NCI-H2227 (cell line): ENCODE measurements at regions not wholly inside any gene's neighbourhood (a gene's known extent, or its start where the extent isn't known, plus 50 kb on each side); places are given as distances from the start of the nearest gene placed in this dataset.

Source experiments
- DNase-seq: peaks from one replicate; lab custom pipeline; 2025; ENCODE audit not compliant: unreplicated experiment; lab: John Stamatoyannopoulos, UW

DNA sequence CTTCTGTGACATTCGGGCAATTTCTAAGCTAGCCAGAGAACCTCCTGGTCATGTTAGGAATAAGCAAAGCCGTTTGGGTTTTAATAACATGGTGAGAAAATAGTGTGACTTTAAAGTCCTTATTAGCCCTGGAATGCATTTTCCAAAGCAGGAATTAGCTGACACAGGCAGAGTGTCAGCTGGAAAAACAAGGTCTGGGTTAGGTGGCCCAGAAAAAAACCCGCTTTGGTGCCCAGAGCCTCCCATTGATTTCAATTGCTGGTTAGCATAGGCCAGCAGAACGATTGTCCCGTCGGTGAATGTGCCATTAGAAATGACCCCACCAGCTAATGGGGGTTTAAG, 62.1 kb upstream of the CPEB4 start:
- DNase-seq: peak; percentile 33

DNA sequence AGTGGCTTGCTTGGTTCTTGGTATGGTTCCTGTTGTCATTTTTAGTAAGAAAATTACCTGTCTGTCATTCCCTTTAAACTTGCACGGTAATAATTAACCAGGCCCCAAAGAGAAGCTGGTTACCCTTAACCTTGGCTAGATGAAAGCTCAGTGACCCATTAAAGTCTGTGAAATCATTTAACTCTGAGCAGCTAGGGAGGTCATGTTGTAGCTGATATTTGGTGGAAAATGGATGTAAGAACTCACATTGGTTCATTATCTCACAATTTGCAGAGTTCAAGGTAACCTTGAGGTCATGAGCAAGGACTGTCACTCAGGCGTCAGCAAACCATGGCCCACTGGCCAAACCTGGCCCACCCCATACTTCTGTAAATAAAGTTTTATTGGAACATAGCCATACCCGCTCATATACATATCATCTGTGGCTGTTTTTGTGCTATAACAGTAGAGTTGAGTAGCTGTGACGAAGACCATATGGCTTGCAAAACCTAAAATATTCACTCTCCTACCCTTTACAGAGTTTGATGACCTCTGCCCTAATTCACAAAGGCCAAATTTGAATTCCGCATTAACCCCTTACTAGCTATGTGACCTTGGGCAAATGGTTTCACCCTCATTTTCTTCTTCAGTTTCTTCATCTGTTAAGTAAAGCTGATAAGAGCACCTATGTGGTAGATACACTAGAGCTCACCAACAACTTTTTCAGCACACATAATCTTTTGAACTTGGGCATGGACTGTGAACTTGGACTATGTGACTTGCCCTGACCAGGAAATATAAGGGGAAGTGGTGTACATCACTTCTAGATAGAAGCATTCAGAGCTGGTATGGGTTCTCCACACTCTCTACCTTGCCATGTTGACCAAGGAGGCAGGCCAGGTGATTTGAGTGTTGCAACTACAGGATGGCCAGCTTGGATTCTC, 61.5 kb upstream of the CPEB4 start:
- DNase-seq: peak; percentile 33

DNA sequence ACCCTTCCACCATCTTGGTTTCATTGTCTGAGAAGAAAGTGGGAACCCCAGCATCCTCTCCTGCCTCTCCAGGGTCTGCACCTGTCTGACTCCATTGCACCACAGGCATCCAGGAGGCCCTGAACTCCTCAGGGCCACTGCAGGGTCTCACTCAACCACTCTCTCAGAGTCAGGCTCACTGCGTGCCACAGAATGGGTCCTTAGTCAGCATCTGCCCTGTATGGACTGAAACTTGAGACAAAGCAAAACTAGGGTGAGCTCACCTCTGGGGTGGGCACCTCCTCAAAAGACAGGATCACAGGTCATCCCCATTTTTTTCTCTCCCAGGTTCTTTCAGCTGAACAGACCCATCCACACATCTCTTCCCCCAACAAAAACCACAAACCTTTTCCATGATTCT, 59.2 kb upstream of the CPEB4 start:
- DNase-seq: no peak

DNA sequence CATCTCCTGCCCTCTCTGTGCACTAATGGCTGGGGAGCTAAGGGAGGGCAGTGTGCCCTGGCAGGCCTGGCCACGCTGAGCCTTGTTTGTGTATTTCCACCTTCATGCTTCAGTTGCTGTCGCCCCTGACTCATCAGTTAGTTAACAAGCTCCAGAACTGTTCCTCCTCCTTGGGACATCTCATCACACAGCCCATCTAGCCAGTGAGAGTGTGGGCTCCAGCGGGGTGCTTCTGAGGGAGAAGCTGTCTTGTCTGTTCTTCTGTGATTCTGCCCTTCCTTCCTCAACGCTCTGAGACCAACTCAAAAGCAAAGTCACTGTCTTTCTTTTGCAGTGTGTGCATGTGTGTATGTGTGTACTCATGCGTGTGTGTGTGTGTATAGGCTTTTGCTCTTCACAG, 58.3 kb upstream of the CPEB4 start:
- DNase-seq: no peak

DNA sequence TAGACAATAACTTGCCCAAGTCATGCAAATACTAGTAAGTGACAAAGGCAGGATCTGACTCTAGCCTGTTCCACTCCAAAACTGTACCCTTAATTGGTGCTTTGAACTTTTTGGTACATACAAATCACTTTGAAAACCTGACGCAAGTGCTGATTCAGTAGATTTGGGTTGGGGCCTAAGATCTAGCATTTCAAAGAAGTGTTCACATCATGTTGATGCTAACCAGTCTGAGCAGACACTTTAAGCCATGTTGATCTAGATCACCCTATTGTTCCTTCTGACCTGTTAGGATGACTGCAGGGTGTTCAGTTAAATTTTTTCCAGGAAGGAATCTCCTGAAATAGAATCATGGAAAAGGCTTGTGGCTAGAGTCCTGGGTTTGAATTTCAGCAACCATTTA, 57.7 kb upstream of the CPEB4 start:
- DNase-seq: no peak

DNA sequence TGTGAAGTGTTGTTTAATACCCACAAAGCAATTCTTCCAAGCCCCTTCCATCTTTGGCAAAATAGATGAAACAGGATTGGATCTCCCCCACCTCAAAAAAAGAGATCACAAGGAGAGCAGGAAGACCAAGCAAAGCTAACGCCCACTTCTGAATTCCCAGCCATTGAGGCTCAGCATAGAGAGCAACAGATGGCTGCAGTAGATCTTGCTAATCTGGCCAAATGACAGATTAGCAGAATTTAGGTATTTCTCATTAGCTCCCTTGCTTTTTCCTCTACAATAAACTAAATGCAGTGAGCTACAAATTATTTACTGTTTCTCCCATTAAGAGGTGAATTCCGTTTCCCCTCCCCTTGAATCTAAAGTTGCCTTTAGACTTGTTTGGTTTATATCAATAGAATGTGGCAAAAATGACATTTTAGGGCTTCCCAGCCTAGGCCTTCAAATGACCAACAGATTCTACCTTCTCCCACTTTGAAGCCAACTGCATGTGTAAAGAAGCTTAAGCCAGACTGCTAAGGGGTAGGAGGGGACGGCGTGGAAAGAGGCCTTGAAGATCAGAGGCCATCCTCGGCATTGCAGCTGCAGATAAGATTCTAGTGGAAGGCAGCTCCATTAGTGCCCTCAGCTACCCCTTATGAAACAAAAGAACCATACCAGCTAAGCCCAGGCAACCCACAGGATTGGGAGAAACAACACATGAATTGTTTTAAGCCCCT, 56.8 kb upstream of the CPEB4 start:
- DNase-seq: no peak

DNA sequence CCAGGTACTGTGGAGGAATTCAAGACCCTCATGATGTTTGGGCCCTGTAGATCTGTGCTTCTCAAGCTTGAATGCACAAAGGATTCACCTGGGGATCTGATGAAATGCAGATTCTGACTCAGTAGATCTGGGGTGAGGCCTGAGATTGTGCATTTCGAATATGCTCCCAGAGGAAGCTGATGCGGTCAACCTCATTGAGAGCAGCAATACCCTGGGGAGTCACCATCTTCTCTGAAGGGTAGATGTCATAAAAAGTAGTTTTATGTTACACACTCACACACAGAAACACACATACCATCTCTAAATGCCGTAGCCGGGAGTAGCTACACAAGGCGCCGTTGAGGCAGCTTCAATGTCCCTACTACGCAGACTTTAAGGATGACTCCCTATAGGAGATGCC, 55.8 kb upstream of the CPEB4 start:
- no peak for DNase-seq

DNA sequence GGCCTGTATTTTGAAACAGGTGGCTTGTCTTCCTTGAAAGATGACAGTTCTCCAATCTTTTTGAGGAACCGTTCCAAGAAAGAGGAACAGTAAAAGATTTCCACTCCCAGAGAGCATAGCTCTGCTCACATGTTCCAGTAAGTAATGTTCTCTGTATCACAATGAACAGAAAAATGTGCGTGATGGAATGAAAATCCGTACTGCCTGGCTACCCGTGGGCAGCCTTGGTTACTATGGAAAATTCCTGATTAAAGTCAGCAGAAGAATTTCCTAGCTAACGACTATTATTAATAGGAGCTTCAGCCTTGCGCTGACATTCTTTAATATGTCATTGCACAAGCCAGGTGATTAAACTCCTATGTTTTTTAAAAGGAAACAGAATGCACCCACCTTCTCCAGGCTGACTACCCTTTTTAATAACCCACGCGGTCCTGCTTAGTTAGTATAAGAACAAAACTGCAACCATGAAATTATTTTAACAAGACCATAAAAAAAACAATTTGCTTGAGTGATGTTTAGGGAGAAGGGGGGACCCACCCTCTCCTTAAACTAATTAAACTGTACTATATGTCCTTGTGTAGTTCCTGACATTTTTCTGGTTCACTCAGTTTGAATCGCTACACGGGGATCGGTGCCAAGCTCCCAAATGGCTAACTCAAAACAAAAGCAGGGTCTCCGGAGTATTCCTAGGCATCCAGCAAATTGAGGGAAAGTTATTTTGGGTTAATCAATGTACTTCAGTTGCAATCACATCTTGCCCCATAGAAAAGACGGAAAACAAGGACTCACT, 54.8 kb upstream of the CPEB4 start:
- no peak for DNase-seq

DNA sequence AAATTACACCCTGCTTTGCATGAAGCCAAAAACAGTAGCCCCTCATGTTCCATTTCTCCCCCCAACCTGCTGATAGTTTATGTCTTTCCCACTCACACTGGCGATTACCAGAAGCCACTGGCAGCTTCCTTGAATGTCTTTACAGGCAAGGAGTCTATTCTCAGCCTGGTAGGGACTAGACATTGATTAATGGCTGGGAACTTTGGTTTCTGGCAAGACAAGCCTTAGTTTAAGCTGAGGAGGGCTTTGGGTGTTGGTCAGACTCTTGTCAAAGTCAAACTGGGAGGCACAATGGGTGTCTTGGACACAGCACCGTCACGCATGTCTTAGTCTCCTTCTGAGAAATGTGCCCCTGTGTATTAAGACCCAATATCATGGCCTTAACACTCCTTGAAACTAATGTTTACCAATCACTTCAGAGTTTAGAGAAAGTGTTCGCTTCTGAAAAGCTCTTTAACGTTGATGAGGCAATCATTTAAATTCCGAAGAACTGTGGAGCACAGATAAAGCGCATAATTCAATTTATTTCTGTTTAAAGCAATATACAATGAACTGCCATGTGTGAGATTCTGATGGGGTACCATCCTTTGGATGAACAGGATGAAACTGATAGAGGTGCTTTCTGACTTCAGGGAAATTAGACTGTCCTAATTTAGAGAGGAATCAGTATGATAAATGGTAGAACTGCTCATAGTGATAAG, 53.9 kb upstream of the CPEB4 start:
- no peak for DNase-seq

DNA sequence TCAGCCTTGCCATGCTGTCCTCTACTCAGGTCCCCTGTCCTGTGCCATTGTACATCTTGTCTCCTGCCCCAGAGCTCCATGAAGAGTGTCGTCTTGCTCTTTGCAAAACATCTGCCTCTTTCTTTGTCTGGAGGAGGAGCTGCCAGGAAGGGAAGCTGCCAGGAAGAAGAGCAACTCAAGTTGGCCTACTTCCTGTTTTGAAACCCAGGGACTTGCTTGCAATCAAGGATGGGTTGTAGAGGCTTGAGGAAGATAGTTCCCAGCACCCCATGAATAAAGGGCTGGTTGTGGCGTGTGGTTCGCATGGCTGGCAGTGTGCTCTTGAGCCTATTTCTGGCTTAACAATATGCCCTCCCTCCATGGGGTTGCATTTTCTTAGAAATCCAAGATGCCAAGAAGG, 53.0 kb upstream of the CPEB4 start:
- DNase-seq: no peak

DNA sequence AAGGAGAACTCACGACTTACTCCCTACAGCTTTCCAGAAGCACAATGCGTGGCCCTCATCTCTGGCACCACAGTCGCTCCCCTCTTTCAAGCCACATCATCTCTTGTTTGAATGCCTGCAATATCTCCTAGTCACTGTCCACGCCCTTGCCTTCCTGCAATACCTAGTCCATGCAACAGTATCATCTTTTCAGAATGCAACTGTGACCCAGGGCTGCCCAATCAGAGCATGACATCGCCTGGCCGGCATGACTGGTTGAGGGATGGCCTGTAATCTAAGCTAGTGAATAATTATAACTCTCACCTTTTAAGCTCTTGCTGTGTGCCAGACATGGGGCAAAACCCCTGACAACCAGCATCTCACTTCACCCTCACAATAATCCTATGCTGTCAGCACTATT, 52.5 kb upstream of the CPEB4 start:
- no peak for DNase-seq

DNA sequence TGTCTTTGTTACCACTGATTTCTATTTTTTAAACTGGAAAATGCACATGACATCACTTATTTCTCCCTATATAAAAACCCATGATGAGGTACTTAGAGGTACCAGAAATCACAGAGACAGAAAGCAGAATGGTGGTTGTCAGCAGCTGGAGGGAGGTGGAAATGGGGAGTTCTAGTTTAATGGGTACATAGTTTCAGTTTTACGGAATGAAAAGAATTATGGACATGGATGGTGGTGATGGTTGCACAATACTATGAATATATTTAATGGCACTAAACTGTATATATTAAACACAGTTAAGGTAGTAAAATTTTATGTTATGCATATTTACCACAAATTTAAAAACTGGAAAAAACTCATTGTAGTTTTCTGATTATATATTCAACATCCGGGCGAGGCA, 50.5 kb upstream of the CPEB4 start:
- no peak for DNase-seq
